HepG2 (cell line): ENCODE measurements at regions not wholly inside any gene's neighbourhood (a gene's known extent, or its start where the extent isn't known, plus 50 kb on each side); places are given as distances from the start of the nearest gene placed in this dataset.

ENCODE experiments used
- ATAC-seq: fragments of 200-7000 bp; cut with Tn5 transposase; 3 replicates; pipeline ENCODE4 v1.9.1; 2020; ENCODE audit warnings: mild to moderate bottlenecking, moderate library complexity
- BruUV-seq: library from RNA; stranded (reverse); fragments of 400-500 nt; replicated peaks from 2 replicates; lab custom pipeline; 2021; lab: Mats Ljungman, UMichigan
- CTCF ChIA-PET: fragments of 300-600 bp; formaldehyde crosslinking; extraction: SDS; loops from one replicate; lab custom pipeline; 2021; ENCODE audit warnings: low total read pairs, inconsistent platforms, low intra/inter-chr PET ratio; lab: Yijun Ruan, JAX
- POLR2A ChIA-PET: fragments of 350-600 bp; sonication (Branson Sonifier 250); formaldehyde crosslinking; loops from one replicate; lab custom pipeline; 2020; ENCODE audit warnings: antibody characterized with exemption, inconsistent platforms; lab: Yijun Ruan, JAX
- DNase-seq: peaks from one replicate; pipeline ENCODE4 v3.0.0-alpha.2; 2015; ENCODE audit warnings: low spot score
- FAIRE-seq: peaks from 3 replicates; lab custom pipeline; 2011; peaks lifted over from hg19 to GRCh38; lab: Jason Lieb, UNC
- H2AFZ ChIP-seq: one replicate; pipeline ENCODE4 v1.6.1; 2011; ENCODE audit warnings: low read length, inconsistent platforms
- H3K27ac ChIP-seq: fragments of 300-600 bp; 3 replicates; pipeline ENCODE4 v1.8.0; 2011; ENCODE audit warnings: mixed run types, mild to moderate bottlenecking, mixed read lengths, low read length, inconsistent platforms; ENCODE audit not compliant: insufficient read depth; ENCODE audit errors: extremely low read length
- H3K27me3 ChIP-seq, 2 experiments: fragments of 200-600 bp in 1 of 2; 2 replicates in 1 of 2; 3 replicates in 1 of 2; pipeline versions ENCODE4 v1.6.0 to v1.8.0; 2011; ENCODE audit warnings: low read length in 2 of 2, mild to moderate bottlenecking in 2 of 2, moderate library complexity in 2 of 2, inconsistent platforms in 1 of 2; ENCODE audit not compliant: insufficient read depth in 2 of 2, control insufficient read depth in 1 of 2
- H3K36me3 ChIP-seq, 2 experiments: fragments of 200-600 bp in 1 of 2; replicated peaks in 1 of 2; 2 replicates in 1 of 2; 3 replicates in 1 of 2; pipeline versions ENCODE4 v1.5.1 to v1.8.0; 2011; ENCODE audit warnings: low read length in 2 of 2, inconsistent platforms in 1 of 2; ENCODE audit not compliant: insufficient read depth in 2 of 2, control insufficient read depth in 1 of 2
- H3K4me1 ChIP-seq: 2 replicates; pipeline ENCODE4 v1.5.1; 2012; ENCODE audit warnings: low read length, inconsistent platforms; ENCODE audit not compliant: insufficient read depth
- H3K4me2 ChIP-seq: 2 replicates; pipeline ENCODE4 v1.6.0; 2011; ENCODE audit warnings: low read depth, low read length, inconsistent platforms
- H3K4me3 ChIP-seq, 3 experiments: fragments of 200-600 bp in 1 of 3; sonication (generic), shearing (Covaris generic) in 1 of 3; replicated peaks in 1 of 3; 2 replicates each; pipeline ENCODE4 v1.5.1; 2011 to 2016; ENCODE audit warnings: low read length in 3 of 3, inconsistent platforms in 2 of 3, low read depth in 2 of 3, mild to moderate bottlenecking in 2 of 3, control low read depth in 1 of 3, mixed read lengths in 1 of 3; ENCODE audit not compliant: insufficient read depth in 1 of 3
- H3K79me2 ChIP-seq: one replicate; pipeline ENCODE4 v1.6.1; 2011; ENCODE audit warnings: low read length, inconsistent platforms; ENCODE audit not compliant: insufficient read depth
- H3K9ac ChIP-seq: 2 replicates; pipeline ENCODE4 v1.6.0; 2011; ENCODE audit warnings: mild to moderate bottlenecking, low read depth, low read length, inconsistent platforms; ENCODE audit not compliant: insufficient read depth
- H3K9me3 ChIP-seq: 2 replicates; pipeline ENCODE4 v1.5.1; 2012; ENCODE audit warnings: mild to moderate bottlenecking, low read length
- H4K20me1 ChIP-seq: 2 replicates; pipeline ENCODE4 v1.6.0; 2011; ENCODE audit warnings: inconsistent platforms, mild to moderate bottlenecking, low read length, moderate library complexity; ENCODE audit not compliant: insufficient read depth
- CBFB ChIP-seq: sonication (generic); formaldehyde crosslinking; IDR thresholded peaks from 2 replicates; pipeline ENCODE4 v1.4.0; 2020; ENCODE audit warnings: missing genetic modification reagents
- CREB1 ChIP-seq, 2 experiments: fragments of 450-650 bp in 1 of 2; IDR thresholded peaks; 2 replicates each; pipeline ENCODE4 v1.6.1; 2016 to 2017; ENCODE audit warnings: control low read depth in 1 of 2, mild to moderate bottlenecking in 1 of 2, missing compliant biosample characterization in 1 of 2, missing genetic modification characterization in 1 of 2
- FUBP1 ChIP-seq: sonication (generic); formaldehyde crosslinking; IDR thresholded peaks from 2 replicates; pipeline ENCODE4 v1.5.1; 2020; ENCODE audit warnings: missing genetic modification reagents, mild to moderate bottlenecking, borderline replicate concordance
- GRHL1 ChIP-seq: sonication (generic); formaldehyde crosslinking; conservative IDR thresholded peaks from 2 replicates; pipeline ENCODE4 v1.8.0; 2022; ENCODE audit warnings: missing genetic modification reagents
- HDAC2 ChIP-seq: sonication (generic); formaldehyde crosslinking; IDR thresholded peaks from 2 replicates; pipeline ENCODE4 v1.4.0; 2020; ENCODE audit warnings: missing genetic modification reagents
- HMGXB3 ChIP-seq: sonication (generic); formaldehyde crosslinking; IDR thresholded peaks from 2 replicates; pipeline ENCODE4 v1.4.0; 2020; ENCODE audit warnings: missing genetic modification reagents, borderline replicate concordance
- KMT2A ChIP-seq: sonication (generic); formaldehyde crosslinking; IDR thresholded peaks from 2 replicates; pipeline ENCODE4 v1.4.0; 2020; ENCODE audit warnings: missing genetic modification reagents
- MIER2 ChIP-seq: IDR thresholded peaks from 2 replicates; pipeline ENCODE4 v1.6.1; 2016; ENCODE audit warnings: missing biosample characterization, missing genetic modification reagents
- SPEN ChIP-seq: sonication (generic); formaldehyde crosslinking; IDR thresholded peaks from 2 replicates; pipeline ENCODE4 v1.5.1; 2020; ENCODE audit warnings: low read depth, mild to moderate bottlenecking, missing genetic modification reagents
- TRIM24 ChIP-seq: sonication (generic); formaldehyde crosslinking; IDR thresholded peaks from 2 replicates; pipeline ENCODE4 v1.8.0; 2022; ENCODE audit warnings: mild to moderate bottlenecking, missing genetic modification reagents
- XRCC5 ChIP-seq: fragments of 200-400 bp; formaldehyde crosslinking; optimal IDR thresholded peaks from 2 replicates; pipeline ENCODE3; 2017; ENCODE audit warnings: mild to moderate bottlenecking, low read length
- ZBTB3 ChIP-seq: sonication (generic); formaldehyde crosslinking; IDR thresholded peaks from 2 replicates; pipeline ENCODE4 v1.4.0; 2020; ENCODE audit warnings: low read depth, mild to moderate bottlenecking, moderate library complexity, missing genetic modification reagents, borderline replicate concordance
- ZNF691 ChIP-seq: sonication (generic); formaldehyde crosslinking; IDR thresholded peaks from 2 replicates; pipeline ENCODE4 v1.4.0; 2020; ENCODE audit warnings: missing genetic modification reagents, low read depth, mild to moderate bottlenecking, borderline replicate concordance
- ZNF737 ChIP-seq: sonication (generic); formaldehyde crosslinking; IDR thresholded peaks from 2 replicates; pipeline ENCODE4 v1.5.0; 2020; ENCODE audit warnings: missing genetic modification reagents, mild to moderate bottlenecking, borderline replicate concordance
- ZNF891 ChIP-seq: sonication (generic); formaldehyde crosslinking; IDR thresholded peaks from 2 replicates; pipeline ENCODE4 v1.5.0; 2020; ENCODE audit warnings: mild to moderate bottlenecking, missing genetic modification reagents
- WGBS: methylation state at CpG from one replicate; pipeline ENCODE4 v1.1.6; 2017; ENCODE audit warnings: low lambda C conversion rate; 5-methylcytosine and 5-hydroxymethylcytosine counted together
- in situ Hi-C: cut with HindIII; loops from 2 replicates; pipeline ENCODE4 v1.10.0; 2017; ENCODE audit warnings: low pct_unique_long_range_greater_than_20kb; ENCODE audit not compliant: extremely low pct_ligation_motif_present
- intact Hi-C: fragments of 100-400 bp; cut with micrococcal nuclease; formaldehyde crosslinking; loops from one replicate; pipeline ENCODE4 v1.10.0; 2022; ENCODE audit not compliant: unreplicated experiment

- Histone ChIP-seq H3K79me2 (no peaks in the 10 kb centered on the region), H3K4me1 (no peaks in the 10 kb centered on the region), H2AFZ (no peak overlapping the region), H3K27me3 (peaks cover 20 to 80% of the 10 kb centered on the region in 2 experiments), H3K4me2 (no peak overlapping the region), H3K9me3 (peaks cover 8% of the 10 kb centered on the region), H3K4me3 (no peak overlapping the region), H4K20me1 (no peaks in the 10 kb centered on the region), H3K27ac (no peak overlapping the region), H3K36me3 (no peaks in the 10 kb centered on the region), H3K9ac (no peak overlapping the region)
- in situ Hi-C loops = no loop called here
- CTCF ChIA-PET = no interaction called here
- no peak for FAIRE-seq
- no peak for ATAC-seq
- no peak for DNase-seq
- BruUV-seq = no TSS peak
- POLR2A ChIA-PET = no interaction called here
- intact Hi-C loops = no loop called here
- 20% methylated on average over 5 of the region's 26 CpGs for WGBS
- TF ChIP-seq ZNF891 (CRISPR knock-in tag) (no peak), CBFB (CRISPR knock-in tag) (no peak), FUBP1 (no peak), KMT2A (CRISPR knock-in tag) (no peak), GRHL1 (CRISPR knock-in tag) (no peak), ZNF691 (CRISPR knock-in tag) (no peak), HMGXB3 (CRISPR knock-in tag) (no peak), MIER2 (CRISPR knock-in tag) (no peak), ZNF737 (no peak), SPEN (no peak), ZBTB3 (CRISPR knock-in tag) (no peak), HDAC2 (CRISPR knock-in tag) (no peak), CREB1 (IDR thresholded peaks at IDR 0.05) (no peak), CREB1 (CRISPR knock-in tag; IDR thresholded peaks at IDR 0.05) (no peak), TRIM24 (no peak), XRCC5 (no peak)
Measured at GRCh38 chr2:239767021-239767905, 257.9 kb downstream of the NDUFA10 start.
